ENCODE measurements at regions not wholly inside any gene's neighbourhood (a gene's known extent, or its start where the extent isn't known, plus 50 kb on each side); places are given as distances from the start of the nearest gene placed in this dataset.

DNA sequence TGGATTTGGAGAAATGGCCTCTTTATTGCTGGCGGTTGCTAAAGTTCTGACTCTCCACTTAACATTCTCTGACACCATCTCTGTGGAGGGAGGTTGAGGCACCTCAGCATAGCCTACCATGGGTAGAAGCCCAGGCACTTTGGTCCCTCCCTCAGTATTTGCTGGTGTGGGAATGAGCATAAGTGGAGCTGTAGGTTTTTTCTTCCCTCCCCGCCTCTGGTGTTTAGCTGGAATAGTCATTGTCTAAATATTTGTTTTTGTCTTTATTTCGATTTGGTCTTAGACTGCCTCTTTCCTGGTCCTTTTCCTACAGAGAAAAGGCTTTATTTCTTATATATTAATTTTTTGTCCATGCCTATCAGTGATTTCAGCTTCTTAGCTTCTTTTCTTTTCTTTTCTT lies 203.4 kb upstream of the AGR3 start:
- Histone ChIP-seq H3K9ac (ENCODE audit: low read length) (no peak overlapping the region), H3K27me3 (ENCODE audit: insufficient read depth, low read depth, low read length) (no peaks in the 10 kb centered on the region)

DNA sequence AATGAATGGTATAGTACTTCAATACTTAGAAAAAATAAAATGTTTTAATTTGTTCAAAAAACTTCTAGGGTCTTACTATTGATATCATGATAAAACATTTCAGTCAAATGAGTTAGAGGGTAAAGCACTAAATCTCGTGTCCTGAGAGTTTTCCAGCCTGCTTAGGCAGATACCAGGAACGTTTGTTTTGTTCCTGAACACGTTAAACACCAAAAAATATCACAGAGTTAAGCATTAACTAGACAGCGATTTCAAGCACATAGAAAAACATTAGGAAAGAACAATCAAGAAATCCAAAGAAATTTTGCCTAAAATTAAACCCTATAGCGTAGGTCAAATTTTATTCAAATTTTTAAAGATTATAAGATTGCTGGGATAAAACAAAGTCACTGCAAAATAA lies 204.6 kb upstream of the AGR3 start:
- H2AFZ ChIP-seq (ENCODE audit: low read depth, low read length): no peak overlapping the region
- H3K27ac ChIP-seq (ENCODE audit: low read length): no peak overlapping the region
- no peak for TF ChIP-seq MXI1 (conservative IDR thresholded peaks at IDR 0.05; ENCODE audit: poor library complexity, severe bottlenecking)
- TF ChIP-seq TAF1 (IDR thresholded peaks at IDR 0.05; ENCODE audit: low read depth): no peak
- no peak for TF ChIP-seq RAD21 (conservative IDR thresholded peaks at IDR 0.05)
- TF ChIP-seq POLR2AphosphoS5 (IDR thresholded peaks at IDR 0.05): no peak
- TF ChIP-seq, protein P1, sequence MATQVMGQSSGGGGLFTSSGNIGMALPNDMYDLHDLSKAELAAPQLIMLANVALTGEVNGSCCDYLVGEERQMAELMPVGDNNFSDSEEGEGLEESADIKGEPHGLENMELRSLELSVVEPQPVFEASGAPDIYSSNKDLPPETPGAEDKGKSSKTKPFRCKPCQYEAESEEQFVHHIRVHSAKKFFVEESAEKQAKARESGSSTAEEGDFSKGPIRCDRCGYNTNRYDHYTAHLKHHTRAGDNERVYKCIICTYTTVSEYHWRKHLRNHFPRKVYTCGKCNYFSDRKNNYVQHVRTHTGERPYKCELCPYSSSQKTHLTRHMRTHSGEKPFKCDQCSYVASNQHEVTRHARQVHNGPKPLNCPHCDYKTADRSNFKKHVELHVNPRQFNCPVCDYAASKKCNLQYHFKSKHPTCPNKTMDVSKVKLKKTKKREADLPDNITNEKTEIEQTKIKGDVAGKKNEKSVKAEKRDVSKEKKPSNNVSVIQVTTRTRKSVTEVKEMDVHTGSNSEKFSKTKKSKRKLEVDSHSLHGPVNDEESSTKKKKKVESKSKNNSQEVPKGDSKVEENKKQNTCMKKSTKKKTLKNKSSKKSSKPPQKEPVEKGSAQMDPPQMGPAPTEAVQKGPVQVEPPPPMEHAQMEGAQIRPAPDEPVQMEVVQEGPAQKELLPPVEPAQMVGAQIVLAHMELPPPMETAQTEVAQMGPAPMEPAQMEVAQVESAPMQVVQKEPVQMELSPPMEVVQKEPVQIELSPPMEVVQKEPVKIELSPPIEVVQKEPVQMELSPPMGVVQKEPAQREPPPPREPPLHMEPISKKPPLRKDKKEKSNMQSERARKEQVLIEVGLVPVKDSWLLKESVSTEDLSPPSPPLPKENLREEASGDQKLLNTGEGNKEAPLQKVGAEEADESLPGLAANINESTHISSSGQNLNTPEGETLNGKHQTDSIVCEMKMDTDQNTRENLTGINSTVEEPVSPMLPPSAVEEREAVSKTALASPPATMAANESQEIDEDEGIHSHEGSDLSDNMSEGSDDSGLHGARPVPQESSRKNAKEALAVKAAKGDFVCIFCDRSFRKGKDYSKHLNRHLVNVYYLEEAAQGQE (IDR thresholded peaks at IDR 0.05; ENCODE audit: borderline replicate concordance): no peak
- no peak for TF ChIP-seq EP300 (conservative IDR thresholded peaks at IDR 0.05; ENCODE audit: poor library complexity, severe bottlenecking)

More for the DNA sequence above, 203.4 kb upstream of the AGR3 start:
- H3K79me2 ChIP-seq (replicated peaks; ENCODE audit: insufficient read depth, low read length): no peaks in the 10 kb centered on the region
- no peaks in the 10 kb centered on the region for H3K36me3 ChIP-seq (ENCODE audit: insufficient read depth, low read length)
- H2AFZ ChIP-seq (ENCODE audit: low read depth, low read length): no peak overlapping the region
- no peak overlapping the region for H3K4me2 ChIP-seq (ENCODE audit: low read length)
- no peaks in the 10 kb centered on the region for H4K20me1 ChIP-seq (ENCODE audit: insufficient read depth)
- H3F3A ChIP-seq (ENCODE audit: insufficient read depth, low read length, poor library complexity, severe bottlenecking): no peaks in the 10 kb centered on the region
- H3K9me3 ChIP-seq (ENCODE audit: low read length): no peaks in the 10 kb centered on the region
- no peaks in the 10 kb centered on the region for H3K9me2 ChIP-seq (ENCODE audit: insufficient read depth, low read length)
- no peak for TF ChIP-seq POLR2AphosphoS5 (IDR thresholded peaks at IDR 0.05)
- no peak for TF ChIP-seq MXI1 (conservative IDR thresholded peaks at IDR 0.05; ENCODE audit: poor library complexity, severe bottlenecking)
- TF ChIP-seq RAD21 (conservative IDR thresholded peaks at IDR 0.05): no peak
- TF ChIP-seq EP300 (conservative IDR thresholded peaks at IDR 0.05; ENCODE audit: poor library complexity, severe bottlenecking): no peak
- TF ChIP-seq, protein P1 (IDR thresholded peaks at IDR 0.05; ENCODE audit: borderline replicate concordance): no peak
- no peak for TF ChIP-seq TAF1 (IDR thresholded peaks at IDR 0.05; ENCODE audit: low read depth)
- TF ChIP-seq EZH2 (IDR thresholded peaks at IDR 0.05; ENCODE audit: borderline replicate concordance, insufficient read depth, low read length, poor library complexity, severe bottlenecking): no peak
- TF ChIP-seq, protein P2, sequence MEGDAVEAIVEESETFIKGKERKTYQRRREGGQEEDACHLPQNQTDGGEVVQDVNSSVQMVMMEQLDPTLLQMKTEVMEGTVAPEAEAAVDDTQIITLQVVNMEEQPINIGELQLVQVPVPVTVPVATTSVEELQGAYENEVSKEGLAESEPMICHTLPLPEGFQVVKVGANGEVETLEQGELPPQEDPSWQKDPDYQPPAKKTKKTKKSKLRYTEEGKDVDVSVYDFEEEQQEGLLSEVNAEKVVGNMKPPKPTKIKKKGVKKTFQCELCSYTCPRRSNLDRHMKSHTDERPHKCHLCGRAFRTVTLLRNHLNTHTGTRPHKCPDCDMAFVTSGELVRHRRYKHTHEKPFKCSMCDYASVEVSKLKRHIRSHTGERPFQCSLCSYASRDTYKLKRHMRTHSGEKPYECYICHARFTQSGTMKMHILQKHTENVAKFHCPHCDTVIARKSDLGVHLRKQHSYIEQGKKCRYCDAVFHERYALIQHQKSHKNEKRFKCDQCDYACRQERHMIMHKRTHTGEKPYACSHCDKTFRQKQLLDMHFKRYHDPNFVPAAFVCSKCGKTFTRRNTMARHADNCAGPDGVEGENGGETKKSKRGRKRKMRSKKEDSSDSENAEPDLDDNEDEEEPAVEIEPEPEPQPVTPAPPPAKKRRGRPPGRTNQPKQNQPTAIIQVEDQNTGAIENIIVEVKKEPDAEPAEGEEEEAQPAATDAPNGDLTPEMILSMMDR (IDR thresholded peaks at IDR 0.05; ENCODE audit: poor library complexity, severe bottlenecking): no peak
- H3K4me3 ChIP-seq (ENCODE audit: low read length): no peak overlapping the region
- no peak overlapping the region for H3K27ac ChIP-seq (ENCODE audit: low read length)

More for the DNA sequence above, 204.6 kb upstream of the AGR3 start:
- no peak overlapping the region for H3K4me3 ChIP-seq (ENCODE audit: low read length)
- H3K9ac ChIP-seq (ENCODE audit: low read length): no peak overlapping the region
- H3K9me2 ChIP-seq (ENCODE audit: insufficient read depth, low read length): no peaks in the 10 kb centered on the region
- H3K4me2 ChIP-seq (ENCODE audit: low read length): no peak overlapping the region
- H3K36me3 ChIP-seq (ENCODE audit: insufficient read depth, low read length): no peaks in the 10 kb centered on the region
- H4K20me1 ChIP-seq (ENCODE audit: insufficient read depth): no peaks in the 10 kb centered on the region
- H3K79me2 ChIP-seq (replicated peaks; ENCODE audit: insufficient read depth, low read length): no peaks in the 10 kb centered on the region
- no peaks in the 10 kb centered on the region for H3F3A ChIP-seq (ENCODE audit: insufficient read depth, low read length, poor library complexity, severe bottlenecking)
- no peaks in the 10 kb centered on the region for H3K27me3 ChIP-seq (ENCODE audit: insufficient read depth, low read depth, low read length)
- H3K9me3 ChIP-seq (ENCODE audit: low read length): no peaks in the 10 kb centered on the region

Data from neural cell (in vitro differentiated cells).